ENCODE measurements at regions not wholly inside any gene's neighbourhood (a gene's known extent, or its start where the extent isn't known, plus 50 kb on each side); places are given as distances from the start of the nearest gene placed in this dataset.
"Not testable (repeated sequence)": the region's sequence is repeated elsewhere in the genome, so short reads cannot be mapped to it uniquely, and the experiment has no call there.

DNA sequence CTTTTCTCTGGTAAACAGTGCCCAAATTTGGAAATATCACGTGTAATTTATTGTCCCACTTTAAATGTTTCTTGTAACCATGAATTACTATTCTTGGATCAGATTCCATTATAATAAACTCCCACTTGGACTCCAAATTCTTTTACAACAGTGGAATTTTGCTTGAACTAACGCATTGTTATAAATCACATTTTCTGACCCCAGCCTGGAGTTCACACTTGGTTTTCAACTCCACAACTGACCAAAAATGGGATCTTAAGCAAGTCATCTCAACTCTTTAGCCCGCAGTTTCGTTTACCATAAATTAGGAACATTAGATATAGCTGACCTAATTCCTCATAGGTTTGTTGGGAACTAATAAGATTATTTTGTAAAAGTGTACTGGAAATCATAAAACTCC lies 336.8 kb upstream of the NCAM1 start:
- Histone ChIP-seq H3K9ac (ENCODE audit: low read depth in 1 of 2, low read length in 2 of 2) (no peak overlapping the region), H3K4me1 (ENCODE audit: control insufficient read depth in 4 of 4, insufficient read depth in 4 of 4, low read length in 3 of 4) (no peaks in the 10 kb centered on the region), H3K27ac (ENCODE audit: low read depth in 1 of 2, low read length in 2 of 2) (no peak overlapping the region), H3K4me3 (ENCODE audit: low read depth in 1 of 3, low read length in 3 of 3) (no peak overlapping the region), H3K9me3 (ENCODE audit: control insufficient read depth in 4 of 4, low read length in 3 of 4) (no peaks in the 10 kb centered on the region), H3K27me3 (ENCODE audit: control insufficient read depth in 4 of 4, insufficient read depth in 4 of 4, low read length in 3 of 4) (peaks cover 0 to 2% (median 0%) of the 10 kb centered on the region in 4 donors), H3K36me3 (ENCODE audit: control insufficient read depth in 4 of 4, insufficient read depth in 3 of 4, low read depth in 1 of 4, low read length in 3 of 4) (no peaks in the 10 kb centered on the region)
- no peak for TF ChIP-seq HNF4A (conservative IDR thresholded peaks at IDR 0.05)
- TF ChIP-seq GABPA (IDR thresholded peaks at IDR 0.05 in 1 of 2, conservative IDR thresholded peaks at IDR 0.05 in 1 of 2), result no peak
- TF ChIP-seq, protein P1, sequence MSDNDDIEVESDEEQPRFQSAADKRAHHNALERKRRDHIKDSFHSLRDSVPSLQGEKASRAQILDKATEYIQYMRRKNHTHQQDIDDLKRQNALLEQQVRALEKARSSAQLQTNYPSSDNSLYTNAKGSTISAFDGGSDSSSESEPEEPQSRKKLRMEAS (IDR thresholded peaks at IDR 0.05), result no peak
- no peak for TF ChIP-seq FOXA2 (IDR thresholded peaks at IDR 0.05)
- no peak for TF ChIP-seq EGR1 (IDR thresholded peaks at IDR 0.05; ENCODE audit: low read depth in 2 of 2)
- no peak for TF ChIP-seq SP1 (IDR thresholded peaks at IDR 0.05)
- TF ChIP-seq NR2F2 (IDR thresholded peaks at IDR 0.05), result no peak
- no peak for TF ChIP-seq HNF4G (IDR thresholded peaks at IDR 0.05)
- WGBS, result 73% methylated on average over 4 of the region's 4 CpGs
- no peak for DNase-seq (ENCODE audit: low spot score)

DNA sequence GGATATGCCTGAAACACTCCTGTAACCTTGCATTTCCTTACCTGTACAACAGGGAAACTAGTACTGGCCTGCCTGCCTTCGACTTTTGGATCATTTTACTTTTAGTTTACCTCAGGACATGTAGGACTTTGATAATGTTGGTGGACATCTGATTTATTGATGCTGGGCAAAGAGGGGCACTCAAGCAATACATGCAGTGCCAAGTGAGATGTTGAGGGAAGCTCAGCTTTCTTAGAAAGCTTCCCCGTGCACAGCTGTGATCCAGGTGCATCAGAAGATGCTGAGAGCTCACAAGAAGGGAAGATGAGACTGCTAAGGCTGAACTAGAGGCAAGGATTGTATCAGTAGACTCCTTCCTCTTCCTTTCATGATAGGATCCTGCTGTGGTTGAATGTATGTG lies 336.2 kb upstream of the NCAM1 start:
- WGBS, result 64% methylated on average over 2 of the region's 2 CpGs

GRCh38 chr11:112625814-112626213 lies 335.4 kb upstream of the NCAM1 start:
- no peaks in the 10 kb centered on the region for H3K36me3 ChIP-seq (ENCODE audit: control insufficient read depth in 4 of 4, insufficient read depth in 3 of 4, low read depth in 1 of 4, low read length in 3 of 4)
- WGBS, result 79% methylated on average over 3 of the region's 3 CpGs
- H3K4me3 ChIP-seq (ENCODE audit: low read depth in 1 of 3, low read length in 3 of 3), result no peak overlapping the region
- peaks cover 0 to 2% (median 0%) of the 10 kb centered on the region in 4 donors for H3K27me3 ChIP-seq (ENCODE audit: control insufficient read depth in 4 of 4, insufficient read depth in 4 of 4, low read length in 3 of 4)
- TF ChIP-seq, protein P1 (IDR thresholded peaks at IDR 0.05), result no peak
- TF ChIP-seq EGR1 (IDR thresholded peaks at IDR 0.05; ENCODE audit: low read depth in 2 of 2) (no peak), ATF3 (IDR thresholded peaks at IDR 0.05) (no peak), TAF1 (conservative IDR thresholded peaks at IDR 0.05) (no peak), GABPA (IDR thresholded peaks at IDR 0.05 in 1 of 2, conservative IDR thresholded peaks at IDR 0.05 in 1 of 2) (no peak), REST (IDR thresholded peaks at IDR 0.05) (no peak), JUND (IDR thresholded peaks at IDR 0.05) (no peak)
- H3K4me1 ChIP-seq (ENCODE audit: control insufficient read depth in 4 of 4, insufficient read depth in 4 of 4, low read length in 3 of 4), result no peaks in the 10 kb centered on the region
- no peak overlapping the region for H3K9ac ChIP-seq (ENCODE audit: low read depth in 1 of 2, low read length in 2 of 2)
- no peak for DNase-seq (ENCODE audit: low spot score)
- H3K9me3 ChIP-seq (ENCODE audit: control insufficient read depth in 4 of 4, low read length in 3 of 4), result no peaks in the 10 kb centered on the region
- H3K27ac ChIP-seq (ENCODE audit: low read depth in 1 of 2, low read length in 2 of 2), result no peak overlapping the region

More for the DNA sequence above, 336.2 kb upstream of the NCAM1 start:
- H3K9me3 ChIP-seq (ENCODE audit: control insufficient read depth in 4 of 4, low read length in 3 of 4); H3K4me1 ChIP-seq (ENCODE audit: control insufficient read depth in 4 of 4, insufficient read depth in 4 of 4, low read length in 3 of 4); H3K9ac ChIP-seq (ENCODE audit: low read depth in 1 of 2, low read length in 2 of 2); H3K36me3 ChIP-seq (ENCODE audit: control insufficient read depth in 4 of 4, insufficient read depth in 3 of 4, low read depth in 1 of 4, low read length in 3 of 4); DNase-seq (ENCODE audit: low spot score); H3K27ac ChIP-seq (ENCODE audit: low read depth in 1 of 2, low read length in 2 of 2); H3K27me3 ChIP-seq (ENCODE audit: control insufficient read depth in 4 of 4, insufficient read depth in 4 of 4, low read length in 3 of 4); H3K4me3 ChIP-seq (ENCODE audit: low read depth in 1 of 3, low read length in 3 of 3): not testable (repeated sequence)

Data from liver (tissue), 7 donors.